ENCODE measurements at regions not wholly inside any gene's neighbourhood (a gene's known extent, or its start where the extent isn't known, plus 50 kb on each side); places are given as distances from the start of the nearest gene placed in this dataset.

DNA sequence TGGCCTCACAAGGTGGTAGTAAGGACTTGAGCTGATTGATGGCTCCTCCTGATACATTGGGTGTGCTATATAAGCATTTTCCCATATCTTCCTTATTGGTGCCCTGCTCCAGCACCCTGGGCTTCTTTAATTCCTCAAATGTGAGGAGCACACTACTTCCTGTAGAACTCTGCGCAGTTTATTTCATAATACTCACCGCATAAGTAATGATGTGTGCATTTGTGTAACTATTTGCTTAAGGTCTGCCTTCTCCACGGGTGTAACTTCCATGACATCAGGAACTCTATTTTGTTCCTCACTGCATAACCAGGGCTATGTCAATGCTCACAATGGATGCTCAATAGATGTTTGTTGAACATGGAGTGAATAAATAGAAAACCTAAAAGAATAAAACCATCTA lies 392.2 kb downstream of the SEC23A start:
- H3K4me1 ChIP-seq (replicated peaks in 1 of 2; ENCODE audit: control insufficient read depth in 2 of 2, insufficient read depth in 2 of 2, low read length in 2 of 2): no peaks in the 10 kb centered on the region
- no peak overlapping the region for H3K4me2 ChIP-seq (ENCODE audit: insufficient read depth, low read length)
- ATAC-seq (no peak), DNase-seq (ENCODE audit: extremely low read depth in 1 of 4, low spot score in 3 of 4) (no peak), FAIRE-seq (no peak)
- no peaks in the 10 kb centered on the region for H4K20me1 ChIP-seq (replicated peaks; ENCODE audit: control insufficient read depth, insufficient read depth, low read length)
- no peaks in the 10 kb centered on the region for H3K79me2 ChIP-seq (ENCODE audit: control insufficient read depth, insufficient read depth, low read length)
- WGBS (ENCODE audit: insufficient coverage, low coverage, missing lambda C conversion rate): 4% methylated on average over 3 of the region's 3 CpGs
- ChIA-PET POLR2A (interaction anchor here (0.6 kb wide), 1 partner anchor 73 kb away, joined by 3 read pairs; no protein-coding TSS in a partner anchor), CTCF (ENCODE audit: low intra/inter-chr PET ratio) (no interaction called here)
- no peaks in the 10 kb centered on the region for H3K9me3 ChIP-seq (replicated peaks; ENCODE audit: control insufficient read depth, insufficient read depth, low read depth, low read length)
- no peak overlapping the region for H3K4me3 ChIP-seq
- no peaks in the 10 kb centered on the region for H3K9me1 ChIP-seq (ENCODE audit: control insufficient read depth, insufficient read depth, low read length)
- TF ChIP-seq ZFP30 (CRISPR knock-in tag; IDR thresholded peaks at IDR 0.05; ENCODE audit: borderline replicate concordance) (no peak), ILF3 (IDR thresholded peaks at IDR 0.05; ENCODE audit: borderline replicate concordance) (no peak), NRF1 (conservative IDR thresholded peaks at IDR 0.05 in 1 of 2, IDR thresholded peaks at IDR 0.05 in 1 of 2) (no peak), ZNF830 (CRISPR knock-in tag; IDR thresholded peaks at IDR 0.05) (no peak), MYNN (IDR thresholded peaks at IDR 0.05) (no peak), MYNN (CRISPR knock-in tag; IDR thresholded peaks at IDR 0.05) (no peak), ZNF12 (CRISPR knock-in tag; IDR thresholded peaks at IDR 0.05) (no peak), MCM5 (IDR thresholded peaks at IDR 0.05; ENCODE audit: low read depth) (no peak), ZKSCAN3 (CRISPR knock-in tag; IDR thresholded peaks at IDR 0.05) (no peak), ZNF121 (CRISPR knock-in tag; conservative IDR thresholded peaks at IDR 0.05) (no peak), OTX1 (CRISPR knock-in tag; IDR thresholded peaks at IDR 0.05) (no peak), HEY1 (CRISPR knock-in tag; IDR thresholded peaks at IDR 0.05; ENCODE audit: borderline replicate concordance) (no peak), FOS (IDR thresholded peaks at IDR 0.05; ENCODE audit: extremely low read depth, insufficient read length) (no peak), ZNF780A (CRISPR knock-in tag; IDR thresholded peaks at IDR 0.05) (no peak), ZNF274 (IDR thresholded peaks at IDR 0.05; ENCODE audit: borderline replicate concordance, low read depth, low read length) (no peak), RBM17 (IDR thresholded peaks at IDR 0.05; ENCODE audit: borderline replicate concordance, low read depth, low read length) (no peak)
- TF ChIP-seq, protein P1, sequence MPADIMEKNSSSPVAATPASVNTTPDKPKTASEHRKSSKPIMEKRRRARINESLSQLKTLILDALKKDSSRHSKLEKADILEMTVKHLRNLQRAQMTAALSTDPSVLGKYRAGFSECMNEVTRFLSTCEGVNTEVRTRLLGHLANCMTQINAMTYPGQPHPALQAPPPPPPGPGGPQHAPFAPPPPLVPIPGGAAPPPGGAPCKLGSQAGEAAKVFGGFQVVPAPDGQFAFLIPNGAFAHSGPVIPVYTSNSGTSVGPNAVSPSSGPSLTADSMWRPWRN (IDR thresholded peaks at IDR 0.05; ENCODE audit: low read depth): no peak
- TF ChIP-seq, protein P2, sequence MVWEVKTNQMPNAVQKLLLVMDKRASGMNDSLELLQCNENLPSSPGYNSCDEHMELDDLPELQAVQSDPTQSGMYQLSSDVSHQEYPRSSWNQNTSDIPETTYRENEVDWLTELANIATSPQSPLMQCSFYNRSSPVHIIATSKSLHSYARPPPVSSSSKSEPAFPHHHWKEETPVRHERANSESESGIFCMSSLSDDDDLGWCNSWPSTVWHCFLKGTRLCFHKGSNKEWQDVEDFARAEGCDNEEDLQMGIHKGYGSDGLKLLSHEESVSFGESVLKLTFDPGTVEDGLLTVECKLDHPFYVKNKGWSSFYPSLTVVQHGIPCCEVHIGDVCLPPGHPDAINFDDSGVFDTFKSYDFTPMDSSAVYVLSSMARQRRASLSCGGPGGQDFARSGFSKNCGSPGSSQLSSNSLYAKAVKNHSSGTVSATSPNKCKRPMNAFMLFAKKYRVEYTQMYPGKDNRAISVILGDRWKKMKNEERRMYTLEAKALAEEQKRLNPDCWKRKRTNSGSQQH (CRISPR knock-in tag; IDR thresholded peaks at IDR 0.05): no peak
- TF ChIP-seq, protein P3, sequence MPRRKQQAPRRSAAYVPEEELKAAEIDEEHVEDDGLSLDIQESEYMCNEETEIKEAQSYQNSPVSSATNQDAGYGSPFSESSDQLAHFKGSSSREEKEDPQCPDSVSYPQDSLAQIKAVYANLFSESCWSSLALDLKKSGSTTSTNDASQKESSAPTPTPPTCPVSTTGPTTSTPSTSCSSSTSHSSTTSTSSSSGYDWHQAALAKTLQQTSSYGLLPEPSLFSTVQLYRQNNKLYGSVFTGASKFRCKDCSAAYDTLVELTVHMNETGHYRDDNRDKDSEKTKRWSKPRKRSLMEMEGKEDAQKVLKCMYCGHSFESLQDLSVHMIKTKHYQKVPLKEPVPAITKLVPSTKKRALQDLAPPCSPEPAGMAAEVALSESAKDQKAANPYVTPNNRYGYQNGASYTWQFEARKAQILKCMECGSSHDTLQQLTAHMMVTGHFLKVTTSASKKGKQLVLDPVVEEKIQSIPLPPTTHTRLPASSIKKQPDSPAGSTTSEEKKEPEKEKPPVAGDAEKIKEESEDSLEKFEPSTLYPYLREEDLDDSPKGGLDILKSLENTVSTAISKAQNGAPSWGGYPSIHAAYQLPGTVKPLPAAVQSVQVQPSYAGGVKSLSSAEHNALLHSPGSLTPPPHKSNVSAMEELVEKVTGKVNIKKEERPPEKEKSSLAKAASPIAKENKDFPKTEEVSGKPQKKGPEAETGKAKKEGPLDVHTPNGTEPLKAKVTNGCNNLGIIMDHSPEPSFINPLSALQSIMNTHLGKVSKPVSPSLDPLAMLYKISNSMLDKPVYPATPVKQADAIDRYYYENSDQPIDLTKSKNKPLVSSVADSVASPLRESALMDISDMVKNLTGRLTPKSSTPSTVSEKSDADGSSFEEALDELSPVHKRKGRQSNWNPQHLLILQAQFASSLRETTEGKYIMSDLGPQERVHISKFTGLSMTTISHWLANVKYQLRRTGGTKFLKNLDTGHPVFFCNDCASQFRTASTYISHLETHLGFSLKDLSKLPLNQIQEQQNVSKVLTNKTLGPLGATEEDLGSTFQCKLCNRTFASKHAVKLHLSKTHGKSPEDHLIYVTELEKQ (CRISPR knock-in tag; IDR thresholded peaks at IDR 0.05): no peak
- no peak overlapping the region for H3K9ac ChIP-seq (ENCODE audit: insufficient read depth in 1 of 2, low read depth in 2 of 2, low read length in 2 of 2)
- intact Hi-C loops (cut with micrococcal nuclease) (no loop called here), in situ Hi-C loops (cut with MboI) (loop anchor here (25.0 kb wide), 1 partner anchor 301 kb away; no protein-coding TSS in a partner anchor)
- BruUV-seq (replicated peaks): no TSS peak
- no peak overlapping the region for H2AFZ ChIP-seq (ENCODE audit: low read depth, low read length)
- H3K36me3 ChIP-seq (ENCODE audit: control insufficient read depth, insufficient read depth, low read length): no peaks in the 10 kb centered on the region
- no peak overlapping the region for H3K27ac ChIP-seq (ENCODE audit: extremely low read depth, low read depth, low read length)
- H3K27me3 ChIP-seq (ENCODE audit: control insufficient read depth in 2 of 2, insufficient read depth in 2 of 2, low read length in 2 of 2): no peaks in the 10 kb centered on the region
